HG03103 (cell line): ENCODE measurements at regions not wholly inside any gene's neighbourhood (a gene's known extent, or its start where the extent isn't known, plus 50 kb on each side); places are given as distances from the start of the nearest gene placed in this dataset.
"Not testable (repeated sequence)": the region's sequence is repeated elsewhere in the genome, so short reads cannot be mapped to it uniquely, and the experiment has no call there.

Experiments used
- ATAC-seq: cut with Tn5 transposase; IDR thresholded peaks from one replicate; pipeline ENCODE4 v1.9.1; 2021; ENCODE audit warnings: low read depth; ENCODE audit not compliant: unreplicated experiment

DNA sequence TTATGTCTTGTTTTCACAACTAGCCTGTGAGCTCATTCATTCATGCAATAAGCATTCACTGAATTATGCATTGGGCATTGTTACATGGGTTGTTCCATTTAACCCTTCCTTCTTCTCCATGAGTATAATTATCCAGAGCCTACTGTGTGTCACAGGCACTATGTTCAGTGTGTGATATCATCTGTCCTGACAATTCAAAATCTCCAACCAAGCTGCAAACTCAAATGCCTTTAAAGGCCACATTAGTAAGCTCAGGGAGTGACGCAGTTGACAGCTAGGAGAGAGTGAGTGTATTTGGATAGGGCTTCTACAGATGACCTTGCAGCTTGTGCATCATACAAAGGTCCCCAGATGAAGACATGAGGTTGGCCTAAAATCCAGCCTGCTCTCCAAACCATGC, 289.5 kb downstream of the OMA1 start:
- ATAC-seq = no peak

DNA sequence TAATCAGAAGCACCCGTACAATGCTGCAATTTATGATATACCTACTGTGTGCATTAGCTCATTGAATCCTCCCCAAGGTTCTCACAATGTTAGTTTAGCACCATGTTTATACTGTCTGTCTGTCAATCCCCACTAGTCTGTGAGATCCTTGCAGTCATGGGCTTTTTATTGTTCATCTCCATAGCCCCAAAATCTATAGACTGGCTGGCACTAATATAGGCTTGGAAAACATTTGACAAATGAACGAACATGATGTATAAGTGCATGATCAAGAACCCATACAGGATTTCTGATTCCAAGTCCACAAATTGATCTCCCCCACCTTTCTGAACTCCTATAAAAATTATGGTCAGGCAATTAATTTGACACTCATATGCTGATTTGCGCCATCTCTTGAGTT, 290.0 kb downstream of the OMA1 start:
- ATAC-seq = no peak

DNA sequence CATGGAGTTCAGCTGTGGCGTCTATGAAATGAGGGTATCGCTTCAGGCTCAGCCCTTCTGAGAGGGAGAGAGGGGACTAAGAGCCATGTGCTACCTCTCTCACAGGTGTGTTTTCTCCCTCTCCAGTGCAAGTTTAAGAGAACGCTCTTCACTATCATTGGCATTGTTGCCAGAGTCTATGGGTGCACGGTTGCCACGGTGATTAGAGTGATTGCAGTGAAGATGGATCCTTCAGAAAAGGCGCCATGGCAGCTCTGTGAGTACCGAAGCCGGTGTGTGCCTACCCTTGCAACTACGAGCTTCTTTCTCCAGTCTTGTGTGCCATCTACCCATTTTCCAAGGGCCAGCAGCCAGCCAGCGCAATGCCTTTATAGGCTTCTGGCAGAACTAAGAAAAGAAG, 290.5 kb downstream of the OMA1 start:
- ATAC-seq = no peak

DNA sequence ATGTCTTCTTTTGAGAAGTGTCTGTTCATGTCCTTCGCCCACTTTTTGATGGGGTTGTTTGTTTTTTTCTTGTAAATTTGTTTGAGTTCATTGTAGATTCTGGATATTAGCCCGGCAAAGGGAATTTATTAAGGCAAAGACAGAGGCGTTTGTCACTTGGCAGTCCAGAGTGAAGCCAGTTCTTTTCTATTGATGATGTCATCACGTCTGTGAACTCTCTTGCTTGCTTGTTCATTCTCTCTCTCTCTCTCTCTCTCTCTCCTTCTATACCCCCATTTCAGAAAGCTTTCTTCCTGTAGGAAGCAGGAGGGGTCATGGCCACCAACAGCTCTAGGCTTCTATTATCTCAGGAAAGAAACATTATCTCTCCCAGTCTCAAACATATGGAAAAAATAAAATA, 291.3 kb downstream of the OMA1 start:
- no peak for ATAC-seq

DNA sequence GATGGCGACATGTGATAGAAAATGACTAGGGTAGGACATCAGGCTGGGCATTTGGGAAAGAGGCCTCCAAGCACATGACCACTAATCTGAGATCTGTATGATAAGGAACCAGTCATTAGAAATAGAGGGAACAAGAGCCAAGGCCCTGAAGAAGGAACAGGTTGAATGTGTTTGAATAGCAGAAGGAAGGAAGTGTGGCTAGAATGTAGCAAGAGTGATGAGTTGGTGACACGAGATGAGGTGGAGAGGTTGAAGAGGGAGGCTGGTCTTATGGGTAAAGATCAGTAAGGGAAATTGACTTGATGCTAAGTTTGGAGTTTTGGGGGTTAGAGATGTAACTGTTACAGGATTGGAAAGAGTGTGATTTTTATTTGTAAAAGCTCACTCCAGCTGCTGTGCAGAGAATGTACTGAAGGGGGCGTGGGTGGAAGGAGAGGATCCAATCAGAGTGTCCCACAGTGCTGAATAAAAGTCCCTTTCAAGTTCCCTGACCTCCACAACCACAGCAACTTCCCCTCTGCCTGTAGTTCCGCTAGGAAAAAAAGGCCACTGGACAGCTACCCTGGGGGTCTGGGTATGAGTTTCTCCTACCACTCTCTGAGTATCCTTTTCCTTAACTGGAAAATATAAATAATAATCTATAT, 295.0 kb downstream of the OMA1 start:
- ATAC-seq = peak; percentile 51

DNA sequence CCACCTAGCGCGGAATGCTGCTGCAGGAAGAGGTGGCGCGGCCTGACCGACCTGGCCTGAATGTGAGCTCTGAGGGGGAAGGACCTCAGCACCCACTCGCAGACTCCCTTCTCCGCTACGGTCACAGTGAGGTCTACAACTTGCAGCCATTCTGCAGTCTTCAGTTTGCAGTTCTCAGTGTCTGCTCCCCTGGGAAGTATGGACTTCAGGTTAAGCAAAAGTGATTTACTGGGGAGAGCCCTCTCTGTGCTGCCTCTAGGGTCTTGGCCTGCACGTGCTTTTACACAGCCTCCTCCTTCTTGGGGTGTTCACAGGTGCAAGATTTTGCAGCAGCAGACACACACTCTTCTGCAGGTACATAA, 296.0 kb downstream of the OMA1 start:
- no peak for ATAC-seq

DNA sequence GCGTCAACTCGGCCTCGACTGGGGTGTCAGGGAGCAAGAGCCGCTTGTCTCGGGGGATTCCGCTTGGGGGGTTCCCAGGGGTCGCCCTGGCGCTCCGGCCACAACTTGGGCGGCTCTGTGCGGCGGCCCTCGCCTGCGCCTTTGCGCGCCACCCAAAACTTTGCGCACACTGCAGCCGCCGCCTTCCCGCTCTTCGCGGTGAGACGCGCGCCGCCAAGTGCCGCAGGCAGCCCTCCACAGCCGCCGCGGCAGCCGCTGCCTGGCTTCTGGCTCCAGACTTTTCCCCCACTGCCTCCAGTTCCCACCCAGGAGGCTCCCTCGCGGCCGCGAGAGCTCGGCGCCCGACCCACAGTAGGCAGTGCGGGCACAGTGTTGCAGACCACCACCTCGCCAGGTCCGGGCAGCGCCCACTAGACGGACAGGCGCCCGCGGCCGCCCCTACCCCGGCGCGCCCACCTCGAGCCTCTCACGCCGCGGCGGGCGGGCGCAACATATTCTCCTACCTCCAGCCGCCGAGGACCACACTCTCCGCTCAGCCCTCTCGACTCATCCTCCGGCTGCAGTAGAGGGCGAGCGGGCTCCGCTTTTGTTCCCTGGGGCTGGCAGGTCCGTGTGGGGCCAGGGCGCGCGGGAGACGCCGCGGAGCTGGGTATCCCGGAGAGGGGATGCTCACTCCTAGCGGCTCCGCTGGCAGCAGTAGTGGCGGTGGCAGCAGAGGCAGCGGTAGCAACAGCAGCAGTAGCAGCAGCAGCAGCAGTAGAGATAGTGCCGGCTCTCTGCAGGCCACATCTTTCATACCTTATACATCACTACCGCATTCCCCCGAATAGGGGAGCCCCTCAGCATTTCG, 296.6 kb downstream of the OMA1 start:
- peak; percentile 71 for ATAC-seq

DNA sequence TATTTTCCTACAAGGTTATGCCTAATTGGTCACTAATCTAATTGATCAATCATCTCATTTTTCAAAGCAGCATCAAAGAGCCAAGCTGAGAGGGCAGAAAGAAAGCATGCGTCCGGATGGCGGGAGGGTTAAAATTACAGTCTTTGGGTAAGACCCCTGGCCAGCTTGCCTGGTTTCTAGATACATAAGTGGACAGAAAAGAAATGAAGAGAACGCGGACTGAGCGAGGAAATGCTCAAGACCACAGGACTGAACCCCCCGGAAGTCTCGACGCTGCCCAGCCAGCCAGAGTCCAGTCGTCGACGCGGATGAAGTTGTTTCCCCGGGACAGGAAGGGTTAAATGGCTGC, 297.2 kb downstream of the OMA1 start:
- no peak for ATAC-seq

DNA sequence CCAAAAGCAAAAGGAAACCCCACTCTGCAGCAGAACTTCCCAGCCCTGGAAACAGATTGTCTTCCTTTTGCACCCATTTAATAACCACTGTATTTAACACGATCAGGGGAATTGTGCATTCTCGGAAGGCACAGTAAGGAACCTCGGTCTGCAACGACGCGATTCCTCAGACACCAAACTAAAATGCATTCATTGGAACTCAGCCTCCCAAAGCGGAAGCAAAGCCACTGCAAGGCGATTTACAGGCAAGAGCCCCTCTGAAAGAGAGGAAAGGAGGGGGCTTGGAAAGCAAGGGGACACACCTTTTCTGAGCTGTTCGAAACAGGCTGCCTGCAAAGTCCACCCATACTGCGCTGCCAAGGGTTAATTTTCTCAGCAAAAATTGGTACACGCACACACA, 297.7 kb downstream of the OMA1 start:
- ATAC-seq = no peak

DNA sequence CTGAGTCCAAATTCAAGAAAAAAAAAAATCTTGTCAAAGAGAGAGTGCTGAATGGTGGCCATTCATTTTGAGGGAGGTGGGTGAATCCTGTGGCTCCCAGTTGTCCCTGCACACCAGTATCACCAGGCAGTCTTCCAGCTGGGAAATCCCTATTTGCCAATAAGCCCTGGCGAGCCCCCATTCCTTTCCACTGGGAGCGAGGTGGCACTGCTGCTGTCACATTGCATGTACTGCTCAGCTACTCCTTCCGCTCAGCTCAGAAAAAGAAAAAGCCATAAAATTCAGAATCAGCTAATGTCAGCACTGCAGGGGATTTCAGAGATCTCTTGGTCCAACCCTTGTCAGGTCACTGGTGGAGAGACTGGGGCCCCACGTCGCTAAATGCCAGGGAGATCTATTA, 298.5 kb downstream of the OMA1 start:
- ATAC-seq = no peak

DNA sequence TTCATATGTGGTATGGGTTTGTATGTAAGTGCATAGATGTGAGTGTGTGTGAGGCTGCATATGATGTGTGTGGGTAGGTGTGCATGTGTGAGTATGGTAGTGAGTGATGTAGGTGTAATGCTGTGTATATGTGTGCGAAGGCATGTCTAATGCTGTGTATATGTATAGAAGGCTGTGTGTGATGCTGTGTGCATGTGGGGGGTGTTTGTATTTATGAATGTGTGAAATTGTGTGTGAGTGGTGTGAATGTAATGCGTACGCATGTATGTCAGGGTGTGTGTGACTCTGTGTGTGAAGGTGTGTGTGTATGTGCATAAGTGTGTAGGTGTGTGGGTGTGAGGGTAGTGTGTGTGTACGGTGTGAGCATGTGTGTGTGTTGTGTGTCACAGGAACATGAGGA, 300.0 kb downstream of the OMA1 start:
- no peak for ATAC-seq

DNA sequence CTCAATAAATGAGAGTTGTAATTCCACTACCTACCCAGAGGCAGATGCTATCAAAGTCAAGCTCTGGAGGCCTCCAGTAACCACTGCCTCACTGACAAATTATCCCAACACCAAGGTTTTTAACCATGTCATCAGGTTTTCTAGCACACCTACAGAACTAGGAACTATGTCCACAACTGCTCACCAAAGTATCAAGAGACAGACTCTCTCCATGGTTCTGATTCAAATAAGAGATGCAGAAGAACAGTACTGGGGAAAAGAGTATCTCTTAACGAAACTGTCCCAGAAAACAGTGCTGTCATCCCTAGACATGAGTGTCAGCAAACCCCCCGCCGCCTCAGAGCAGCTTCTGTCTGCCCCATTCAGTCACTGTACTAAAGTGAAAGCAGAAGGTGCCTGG, 301.7 kb downstream of the OMA1 start:
- ATAC-seq = no peak

DNA sequence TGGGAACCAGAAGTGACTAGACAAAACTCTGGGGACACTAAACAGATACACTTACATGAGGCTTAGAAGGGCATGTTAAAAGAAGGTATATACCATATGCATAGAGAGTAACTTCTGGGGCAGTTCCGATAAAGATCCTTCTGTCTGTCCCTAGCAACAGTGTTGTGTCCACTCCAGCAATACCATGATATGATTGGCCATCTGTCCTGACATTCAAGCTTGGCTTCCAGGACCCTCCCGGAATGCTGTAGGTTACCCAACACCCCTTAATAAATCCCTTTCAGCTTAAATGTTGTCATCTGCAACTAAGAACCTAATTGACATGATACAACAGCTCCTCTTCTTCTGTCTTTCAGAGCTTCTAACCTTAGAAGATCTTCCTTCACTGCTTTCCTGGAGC, 307.7 kb downstream of the OMA1 start:
- no peak for ATAC-seq

DNA sequence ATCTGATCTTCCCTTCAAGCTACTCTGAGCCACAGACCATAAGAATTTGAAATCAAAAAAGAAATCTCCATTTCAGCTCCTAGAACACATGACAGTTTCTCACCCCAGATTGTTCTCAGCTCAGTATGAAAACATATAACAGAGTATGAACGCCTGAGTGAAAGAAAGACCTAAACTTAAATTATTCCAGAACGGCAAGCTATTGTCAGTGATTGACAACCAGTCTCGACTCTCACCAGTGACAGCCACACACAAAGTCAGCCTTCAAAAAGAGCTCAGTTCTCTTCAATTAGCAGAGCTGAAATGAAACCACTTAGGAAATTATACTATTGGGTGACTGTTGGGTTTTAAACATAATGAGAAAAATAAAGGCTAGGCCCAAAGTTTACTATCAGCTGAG, 312.8 kb downstream of the OMA1 start:
- no peak for ATAC-seq

DNA sequence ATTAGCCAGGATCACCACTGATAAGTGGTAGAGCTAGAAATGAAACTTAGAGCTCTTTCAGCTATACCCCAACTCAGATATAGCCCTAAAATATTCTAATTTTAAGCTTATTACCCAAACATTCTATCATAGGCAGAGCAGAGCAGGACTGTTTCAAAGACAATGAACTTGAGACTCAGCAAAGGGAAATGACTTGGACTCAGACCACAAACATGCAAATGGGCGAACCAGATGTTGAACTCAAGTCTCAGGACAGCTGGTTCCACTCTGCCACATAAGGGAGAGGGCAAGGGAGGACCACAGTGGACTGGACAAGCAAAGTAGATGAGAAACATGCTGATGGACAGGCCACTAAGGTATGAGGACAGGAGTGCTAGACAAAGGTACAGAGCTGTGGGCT, 315.3 kb downstream of the OMA1 start:
- ATAC-seq = no peak

DNA sequence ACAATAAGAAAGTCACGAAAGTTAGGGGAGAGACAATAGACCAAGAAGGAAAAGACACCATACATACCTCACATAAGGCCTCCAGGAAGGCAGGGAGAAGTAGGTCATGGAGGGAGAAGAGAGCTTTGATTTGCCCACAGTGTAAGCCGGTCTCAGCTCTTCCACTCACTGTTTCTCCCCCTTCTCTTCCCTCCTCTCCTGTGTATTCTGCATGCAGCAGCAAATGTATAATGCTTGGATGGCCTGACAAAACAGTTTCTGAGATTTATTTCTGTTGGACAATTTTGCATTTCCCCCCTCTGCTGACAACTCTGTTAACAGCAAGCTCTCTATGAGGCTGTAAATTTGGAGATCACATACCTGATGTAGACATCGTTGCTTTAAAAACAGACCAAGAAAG, 318.9 kb downstream of the OMA1 start:
- no peak for ATAC-seq

DNA sequence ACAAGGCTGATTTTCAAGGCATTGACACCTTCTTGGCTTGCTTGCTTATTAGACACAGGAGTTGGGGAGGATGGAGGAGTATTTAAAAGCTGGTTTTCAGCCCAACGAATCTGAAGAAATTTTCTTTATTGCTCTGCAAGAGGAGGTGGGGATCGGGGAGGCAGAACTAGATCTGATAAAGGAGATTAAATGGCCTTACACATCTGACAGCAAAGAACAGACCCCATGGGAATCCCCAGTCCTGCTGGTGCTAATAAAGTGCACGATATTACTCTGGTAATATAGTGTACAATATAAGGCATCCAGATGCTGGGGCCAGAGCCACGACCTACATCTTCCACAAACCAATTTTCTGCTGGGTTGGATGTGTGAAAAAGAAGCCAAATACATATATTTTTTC, 323.0 kb downstream of the OMA1 start:
- ATAC-seq = no peak

DNA sequence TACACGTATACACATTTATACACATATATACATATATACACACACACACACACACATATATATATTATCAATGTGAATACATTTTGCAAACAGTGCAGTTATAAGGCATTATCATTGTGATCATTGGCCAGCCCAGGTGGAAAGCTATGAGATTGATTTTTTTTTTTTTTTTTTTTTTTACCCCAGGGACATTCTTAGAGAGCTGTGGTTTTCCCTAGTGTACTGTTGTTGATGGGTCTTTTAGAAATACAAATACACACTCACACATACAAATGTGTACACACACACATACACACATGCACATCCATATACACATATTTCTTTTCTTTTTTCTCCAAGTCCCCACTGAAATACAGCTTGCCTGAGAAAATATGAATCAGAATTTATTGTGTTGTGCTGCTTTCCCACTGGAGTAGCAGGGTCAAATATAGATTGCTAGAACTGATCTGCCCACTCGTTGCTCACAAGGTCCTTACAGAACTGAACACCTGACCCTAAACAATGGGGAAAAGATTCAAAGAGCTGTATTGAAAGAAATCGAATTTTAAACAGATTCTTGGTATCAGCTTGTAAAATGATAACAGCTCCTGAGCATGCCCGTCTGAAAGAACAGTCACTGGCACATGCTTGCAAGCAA, 325.6 kb downstream of the OMA1 start:
- no peak for ATAC-seq

DNA sequence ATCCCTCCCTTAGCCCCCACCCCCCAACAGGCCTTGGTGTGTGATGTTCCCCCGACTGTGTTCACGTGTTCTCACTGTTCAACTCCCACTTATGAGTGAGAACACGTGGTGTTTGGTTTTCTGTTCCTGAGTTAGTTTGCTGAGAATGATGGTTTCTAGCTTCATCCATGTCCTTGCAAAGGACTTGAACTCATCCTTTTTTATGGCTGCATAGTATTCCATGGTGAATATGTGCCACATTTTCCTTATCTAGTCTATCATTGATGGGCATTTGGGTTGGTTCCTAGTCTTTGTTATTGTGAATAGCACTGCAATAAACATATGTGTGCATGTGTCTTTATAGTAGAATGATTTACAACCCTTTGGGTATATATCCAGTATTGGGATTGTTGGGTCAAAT, 330.4 kb downstream of the OMA1 start:
- not testable (repeated sequence) for ATAC-seq

DNA sequence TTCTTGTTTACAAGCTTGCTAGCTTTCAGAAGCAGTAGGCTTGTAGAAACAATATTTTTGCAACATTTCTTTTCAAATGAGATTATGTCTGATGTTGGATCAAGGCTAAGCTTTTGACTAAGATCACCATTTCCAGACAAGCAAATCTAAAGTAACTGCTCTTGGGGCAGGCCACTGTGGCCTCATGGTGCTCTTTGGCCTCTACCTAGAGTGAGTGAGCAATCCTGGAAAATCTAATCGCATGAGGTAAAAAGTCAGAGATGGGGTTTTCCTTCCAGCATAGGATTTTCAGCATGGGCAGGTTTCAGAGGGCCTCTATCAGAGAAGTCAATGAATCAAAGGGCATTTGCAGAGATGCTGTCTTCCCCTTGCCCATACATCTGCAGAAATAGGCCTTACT, 331.9 kb downstream of the OMA1 start:
- no peak for ATAC-seq

DNA sequence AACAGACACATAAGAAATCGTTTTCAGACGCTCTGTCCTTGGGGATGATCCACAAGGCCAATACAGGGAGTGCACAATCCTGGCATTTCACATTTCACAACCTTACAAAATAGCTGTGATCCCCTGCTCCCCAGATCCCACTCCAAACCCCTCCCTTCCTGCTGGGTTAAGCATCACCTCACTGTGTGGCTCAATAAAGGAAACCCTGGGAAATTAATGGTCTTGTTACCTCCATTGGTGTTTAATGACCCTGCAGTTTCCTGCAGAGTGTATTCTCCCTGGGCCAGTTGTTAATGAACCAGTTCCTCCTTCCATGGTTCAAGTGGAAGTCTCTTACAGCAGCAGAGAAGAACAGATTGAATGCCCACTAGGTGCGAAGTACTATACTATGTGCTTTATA, 334.7 kb downstream of the OMA1 start:
- no peak for ATAC-seq

DNA sequence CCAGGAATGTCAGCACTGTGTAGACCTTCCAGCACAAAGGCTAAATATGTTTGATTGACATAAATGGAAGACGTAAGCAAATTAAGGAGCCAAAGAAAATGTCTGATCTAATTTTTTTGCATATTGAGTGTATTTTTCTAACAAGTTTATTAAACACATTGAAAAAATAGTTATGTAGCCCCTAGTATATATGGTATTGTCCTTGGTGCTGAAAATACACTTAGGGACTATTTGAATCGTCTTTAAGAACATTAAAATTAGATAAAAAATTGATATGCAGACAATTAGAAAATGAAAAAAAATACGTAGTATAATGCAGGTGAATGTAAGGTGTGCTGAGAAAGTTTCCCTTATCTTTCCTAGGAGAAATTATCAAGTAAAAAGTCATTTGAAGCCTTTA, 337.0 kb downstream of the OMA1 start:
- no peak for ATAC-seq
